Kidney epithelial cell (primary cell): ENCODE measurements at regions not wholly inside any gene's neighbourhood (a gene's known extent, or its start where the extent isn't known, plus 50 kb on each side); places are given as distances from the start of the nearest gene placed in this dataset.

Experiments
- DNase-seq: peaks from one replicate; pipeline ENCODE4 v3.0.0-alpha.2; 2010; ENCODE audit warnings: low read depth
- H3K27me3 ChIP-seq: 2 replicates; pipeline ENCODE4 v1.6.0; 2011; ENCODE audit warnings: low read length; ENCODE audit not compliant: control insufficient read depth, insufficient read depth
- H3K36me3 ChIP-seq: 2 replicates; pipeline ENCODE4 v1.5.1; 2011; ENCODE audit warnings: low read length; ENCODE audit not compliant: control insufficient read depth, insufficient read depth
- H3K4me3 ChIP-seq: 2 replicates; pipeline ENCODE4 v1.5.1; 2011; ENCODE audit warnings: low read depth, mild to moderate bottlenecking, control low read depth, low read length
- TF ChIP-seq, protein P1 (sequence below): IDR thresholded peaks from 2 replicates; pipeline ENCODE4 v1.5.1; 2011; ENCODE audit warnings: mild to moderate bottlenecking, moderate library complexity, low read length, control low read depth, inconsistent platforms; ENCODE audit not compliant: insufficient read depth, poor library complexity, severe bottlenecking

DNA sequence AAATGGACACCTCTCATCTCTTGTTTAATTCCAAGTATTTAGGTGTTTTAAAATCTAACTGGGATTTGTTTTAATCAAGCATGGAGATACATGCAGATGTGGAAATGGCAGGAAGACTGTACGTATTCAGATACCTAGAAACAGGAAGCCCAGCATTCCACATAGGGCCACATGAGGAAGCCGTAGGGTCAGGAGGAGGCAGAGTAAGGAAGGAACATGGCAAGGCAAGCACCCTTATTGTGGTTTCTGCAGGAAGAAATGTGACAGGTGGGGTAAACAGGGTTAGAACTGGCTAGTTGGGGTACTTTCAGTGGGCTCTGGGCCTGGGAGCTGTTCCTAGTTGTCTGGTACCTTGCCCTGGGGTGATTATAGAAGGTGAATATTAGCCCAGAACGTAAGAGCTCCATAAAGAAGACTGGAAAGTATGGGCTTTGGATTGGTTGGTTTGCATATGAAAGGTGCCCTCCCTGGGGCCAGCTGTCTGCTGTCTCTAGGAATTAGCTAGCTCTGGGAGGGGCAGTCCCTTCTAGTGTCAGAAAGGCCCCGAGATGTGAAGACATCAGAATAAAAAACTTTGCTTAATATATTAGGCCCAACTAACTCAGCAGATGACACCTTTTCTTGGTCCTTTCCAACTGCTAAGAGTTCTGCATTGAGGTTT, 107.7 kb upstream of the CADPS start:
- Histone ChIP-seq H3K36me3 (no peaks in the 10 kb centered on the region), H3K4me3 (no peak overlapping the region), H3K27me3 (no peaks in the 10 kb centered on the region)
- DNase-seq, result no peak
- TF ChIP-seq, protein P1, sequence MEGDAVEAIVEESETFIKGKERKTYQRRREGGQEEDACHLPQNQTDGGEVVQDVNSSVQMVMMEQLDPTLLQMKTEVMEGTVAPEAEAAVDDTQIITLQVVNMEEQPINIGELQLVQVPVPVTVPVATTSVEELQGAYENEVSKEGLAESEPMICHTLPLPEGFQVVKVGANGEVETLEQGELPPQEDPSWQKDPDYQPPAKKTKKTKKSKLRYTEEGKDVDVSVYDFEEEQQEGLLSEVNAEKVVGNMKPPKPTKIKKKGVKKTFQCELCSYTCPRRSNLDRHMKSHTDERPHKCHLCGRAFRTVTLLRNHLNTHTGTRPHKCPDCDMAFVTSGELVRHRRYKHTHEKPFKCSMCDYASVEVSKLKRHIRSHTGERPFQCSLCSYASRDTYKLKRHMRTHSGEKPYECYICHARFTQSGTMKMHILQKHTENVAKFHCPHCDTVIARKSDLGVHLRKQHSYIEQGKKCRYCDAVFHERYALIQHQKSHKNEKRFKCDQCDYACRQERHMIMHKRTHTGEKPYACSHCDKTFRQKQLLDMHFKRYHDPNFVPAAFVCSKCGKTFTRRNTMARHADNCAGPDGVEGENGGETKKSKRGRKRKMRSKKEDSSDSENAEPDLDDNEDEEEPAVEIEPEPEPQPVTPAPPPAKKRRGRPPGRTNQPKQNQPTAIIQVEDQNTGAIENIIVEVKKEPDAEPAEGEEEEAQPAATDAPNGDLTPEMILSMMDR, result no peak

DNA sequence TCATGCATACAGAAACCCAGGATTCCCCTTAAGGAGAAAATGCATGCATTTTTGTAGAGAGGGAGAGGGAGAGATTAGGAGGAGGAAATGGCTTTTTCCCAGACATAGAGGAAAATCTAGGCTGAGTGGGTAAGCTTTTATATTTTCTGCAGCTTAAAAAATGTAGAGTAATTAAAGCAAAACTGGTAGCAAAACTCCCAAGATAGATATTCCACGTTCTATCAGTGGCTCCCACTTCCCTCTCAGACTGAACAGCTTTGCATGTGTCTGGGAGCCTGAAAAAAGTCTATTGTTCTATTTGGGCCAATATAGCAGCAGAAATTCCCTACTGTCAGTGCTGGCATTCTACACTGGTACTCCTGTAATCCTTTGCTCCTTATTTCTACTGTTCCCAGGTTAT, 110.8 kb upstream of the CADPS start:
- Histone ChIP-seq H3K27me3 (no peaks in the 10 kb centered on the region), H3K4me3 (no peak overlapping the region), H3K36me3 (no peaks in the 10 kb centered on the region)
- TF ChIP-seq, protein P1, result no peak
- DNase-seq, result no peak

DNA sequence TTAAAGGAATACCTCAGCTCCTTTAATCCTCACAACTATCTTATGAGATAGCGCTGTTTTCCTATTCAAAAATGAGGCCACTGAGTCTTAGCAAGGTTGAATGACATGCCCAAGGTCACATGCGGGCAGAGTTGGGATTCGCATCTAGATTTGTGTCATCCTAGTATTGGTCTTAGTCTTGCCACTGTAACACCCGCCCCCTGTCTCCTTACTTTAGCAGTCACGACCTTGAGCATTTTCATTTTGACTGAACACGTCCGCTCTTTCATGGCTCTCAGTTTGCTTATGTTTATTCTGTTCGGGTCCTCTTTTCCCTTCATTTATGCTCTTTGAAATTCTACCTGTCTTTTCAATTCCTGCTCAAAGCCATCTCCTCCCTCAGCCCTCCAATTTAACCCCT, 112.5 kb upstream of the CADPS start:
- no peaks in the 10 kb centered on the region for H3K27me3 ChIP-seq
- DNase-seq, result no peak
- TF ChIP-seq, protein P1, result no peak
- H3K4me3 ChIP-seq, result no peak overlapping the region
- H3K36me3 ChIP-seq, result no peaks in the 10 kb centered on the region

DNA sequence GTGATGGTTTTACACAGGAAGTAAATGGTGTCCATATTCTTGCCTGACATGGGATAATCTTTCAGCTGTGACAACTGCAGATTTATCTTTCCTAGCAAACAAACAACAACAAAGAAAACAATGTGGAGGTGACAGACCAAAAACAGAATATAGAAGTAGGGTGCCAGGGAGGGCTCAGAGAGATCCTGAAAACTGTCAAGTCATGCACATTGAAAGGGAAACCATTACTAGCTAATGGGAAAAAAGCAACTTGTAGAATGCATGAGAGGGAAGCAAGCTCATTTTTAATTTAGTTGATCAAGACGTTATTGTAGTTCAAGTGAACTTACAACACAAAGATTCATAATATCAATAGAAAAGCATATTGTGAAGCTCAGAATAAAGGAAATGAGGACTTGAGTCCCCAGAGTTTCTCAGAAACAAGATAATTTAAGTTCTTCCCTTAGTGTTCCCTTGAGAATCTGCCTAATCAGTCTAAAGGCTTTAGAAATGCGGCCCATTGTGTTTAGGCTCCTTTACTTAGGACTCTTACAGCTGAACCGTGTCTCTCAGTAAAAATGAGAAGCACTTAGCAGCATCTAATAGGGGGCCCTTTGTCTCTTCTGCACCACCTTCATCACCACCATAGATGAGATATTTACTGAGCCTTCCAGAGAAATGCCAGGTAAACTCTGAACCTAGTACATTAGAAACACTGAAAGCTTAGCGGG, 115.6 kb upstream of the CADPS start:
- no peaks in the 10 kb centered on the region for H3K27me3 ChIP-seq
- no peak for DNase-seq
- TF ChIP-seq, protein P1, result no peak
- no peaks in the 10 kb centered on the region for H3K36me3 ChIP-seq
- no peak overlapping the region for H3K4me3 ChIP-seq

DNA sequence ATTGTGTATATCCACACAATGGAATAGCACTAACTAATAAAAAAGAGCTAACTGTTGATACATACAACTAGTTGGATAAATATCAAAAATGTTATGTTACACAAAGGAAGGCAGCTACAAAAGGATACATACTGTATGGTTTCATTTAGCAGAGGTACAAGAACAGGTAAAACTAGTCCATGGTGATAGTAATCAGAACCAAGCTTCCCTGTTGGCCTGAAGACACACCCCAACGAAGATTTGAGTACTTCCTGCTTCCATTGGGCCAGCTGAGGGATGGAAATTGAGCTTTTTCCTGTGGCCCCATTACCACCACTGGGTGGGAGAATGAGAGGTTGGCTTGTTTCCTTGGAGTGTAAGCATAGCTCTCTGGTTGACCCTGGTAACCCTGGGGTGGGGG, 117.3 kb upstream of the CADPS start:
- no peak for DNase-seq
- Histone ChIP-seq H3K27me3 (no peaks in the 10 kb centered on the region), H3K4me3 (no peak overlapping the region), H3K36me3 (no peaks in the 10 kb centered on the region)
- TF ChIP-seq, protein P1, result no peak
